Muscle of leg (tissue), 3 donors: ENCODE measurements at regions not wholly inside any gene's neighbourhood (a gene's known extent, or its start where the extent isn't known, plus 50 kb on each side); places are given as distances from the start of the nearest gene placed in this dataset.

Experiments
- DNase-seq: peaks from one replicate; pipeline ENCODE4 v3.0.0; 2013
- H3K27ac ChIP-seq: one replicate; pipeline ENCODE4 v1.5.1; 2013; ENCODE audit warnings: mild to moderate bottlenecking, low read length, control low read depth
- H3K27me3 ChIP-seq: one replicate; pipeline ENCODE4 v1.6.1; 2013; ENCODE audit warnings: low read length; ENCODE audit not compliant: control insufficient read depth, insufficient read depth
- H3K36me3 ChIP-seq: one replicate; pipeline ENCODE4 v1.6.1; 2013; ENCODE audit warnings: low read length; ENCODE audit not compliant: control insufficient read depth, insufficient read depth
- H3K4me1 ChIP-seq: one replicate; pipeline ENCODE4 v1.6.1; 2013; ENCODE audit warnings: low read length; ENCODE audit not compliant: control insufficient read depth, insufficient read depth
- H3K4me3 ChIP-seq: one replicate; pipeline ENCODE4 v1.5.1; 2013; ENCODE audit warnings: low read length, control low read depth
- H3K9me3 ChIP-seq: replicated peaks from 2 replicates; pipeline ENCODE4 v1.6.1; 2013; ENCODE audit warnings: low read depth, low read length; ENCODE audit not compliant: control insufficient read depth
- WGBS: methylation state at CpG from one replicate; pipeline ENCODE4 v1.1.5; 2013; ENCODE audit warnings: missing lambda C conversion rate; ENCODE audit not compliant: insufficient coverage; 5-methylcytosine and 5-hydroxymethylcytosine counted together

GRCh38 chr6:113292646-113293422, 564.3 kb upstream of the MARCKS start:
- Histone ChIP-seq H3K4me3 (no peak overlapping the region), H3K9me3 (no peaks in the 10 kb centered on the region), H3K4me1 (no peaks in the 10 kb centered on the region), H3K36me3 (no peaks in the 10 kb centered on the region), H3K27ac (peak overlapping the region; percentile 87), H3K27me3 (no peaks in the 10 kb centered on the region)
- WGBS: no CpG with 5 or more reads among the region's 3 CpGs
- peak; percentile 96 for DNase-seq

GRCh38 chr6:113293423-113293740, 563.8 kb upstream of the MARCKS start:
- Histone ChIP-seq H3K27ac (peak overlapping the region; percentile 87), H3K27me3 (no peaks in the 10 kb centered on the region), H3K4me1 (no peaks in the 10 kb centered on the region), H3K4me3 (no peak overlapping the region), H3K9me3 (no peaks in the 10 kb centered on the region), H3K36me3 (no peaks in the 10 kb centered on the region)
- DNase-seq: peak; percentile 85

DNA sequence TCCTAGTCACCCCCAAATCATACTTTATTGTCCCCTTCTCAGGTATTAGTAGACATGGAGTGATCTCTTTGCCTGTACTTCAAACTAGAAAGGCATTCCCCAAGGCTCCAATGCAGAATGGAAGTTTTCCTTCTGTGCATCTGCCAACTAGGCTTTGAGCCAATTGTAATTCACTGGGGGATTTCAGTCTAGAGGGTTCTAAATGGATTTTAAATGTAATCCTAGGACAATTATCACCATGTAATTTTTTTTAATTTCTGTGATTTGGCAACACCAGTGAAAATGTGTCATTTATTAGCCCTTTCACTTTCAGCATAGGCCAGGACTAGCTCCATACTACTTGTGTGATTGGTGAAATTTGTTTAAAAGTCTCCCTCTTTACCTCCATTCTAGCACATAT, 557.6 kb upstream of the MARCKS start:
- Histone ChIP-seq H3K4me3 (no peak overlapping the region), H3K27ac (no peak overlapping the region), H3K36me3 (no peaks in the 10 kb centered on the region), H3K4me1 (no peaks in the 10 kb centered on the region), H3K9me3 (no peaks in the 10 kb centered on the region), H3K27me3 (no peaks in the 10 kb centered on the region)
- DNase-seq: peak; percentile 32

- Histone ChIP-seq H3K27me3 (no peaks in the 10 kb centered on the region), H3K4me3 (no peak overlapping the region), H3K27ac (no peak overlapping the region), H3K9me3 (no peaks in the 10 kb centered on the region), H3K4me1 (no peaks in the 10 kb centered on the region), H3K36me3 (no peaks in the 10 kb centered on the region)
- no peak for DNase-seq
These were observed 555.5 kb upstream of the MARCKS start for GRCh38 chr6:113301651-113302050.

DNA sequence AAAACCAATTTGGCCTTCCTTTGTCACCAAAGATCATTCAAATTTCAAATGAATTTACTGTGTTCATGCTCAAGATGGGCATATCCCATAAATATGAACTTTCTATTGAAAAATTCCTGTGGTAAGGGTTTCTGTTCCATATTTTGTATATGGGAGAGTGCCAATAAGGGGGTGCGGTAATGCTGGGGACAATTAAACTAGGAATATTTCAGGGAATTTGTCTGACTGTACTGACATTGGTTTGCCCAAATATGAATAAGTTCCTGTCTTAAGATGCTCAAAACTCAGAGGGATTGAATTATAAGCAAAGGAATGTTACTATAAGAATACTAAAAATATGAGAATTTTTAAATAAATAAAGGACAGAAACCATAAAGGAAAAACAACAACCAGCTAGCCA, 553.0 kb upstream of the MARCKS start:
- H3K9me3 ChIP-seq: no peaks in the 10 kb centered on the region
- DNase-seq: no peak
- no CpG with 5 or more reads among the region's 1 CpG for WGBS

DNA sequence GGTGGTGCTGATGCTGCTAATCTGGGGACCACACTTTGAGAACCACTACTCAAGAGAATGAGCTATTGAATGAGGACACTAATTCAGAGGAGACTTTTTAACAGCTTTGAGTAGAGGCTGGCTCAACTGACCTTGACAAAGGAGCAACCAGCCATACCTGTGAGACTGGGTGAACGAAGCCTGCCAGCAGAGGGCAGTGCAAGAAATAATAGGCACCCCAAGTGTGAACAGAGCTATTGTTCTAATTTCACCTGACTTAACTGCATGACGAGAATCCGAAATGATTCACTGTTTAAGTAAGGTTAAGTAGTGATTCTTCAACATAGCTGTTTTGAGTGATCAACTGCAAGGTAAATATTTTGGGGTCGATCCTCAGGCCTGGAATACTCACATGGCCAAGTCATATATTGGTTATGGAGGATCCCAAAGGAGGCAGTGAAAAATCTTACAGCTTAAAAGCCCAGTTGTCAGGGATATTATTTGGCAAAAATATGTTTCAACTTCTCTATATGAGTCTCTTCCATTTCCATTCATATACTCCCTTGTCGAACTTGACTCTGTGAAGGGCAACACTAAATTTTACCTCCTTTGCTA, 550.5 kb upstream of the MARCKS start:
- Histone ChIP-seq H3K4me3 (no peak overlapping the region), H3K36me3 (no peaks in the 10 kb centered on the region), H3K27me3 (no peaks in the 10 kb centered on the region), H3K4me1 (no peaks in the 10 kb centered on the region), H3K27ac (no peak overlapping the region), H3K9me3 (no peaks in the 10 kb centered on the region)
- 56% methylated on average over 4 of the region's 5 CpGs for WGBS
- peak; percentile 16 for DNase-seq

More for the DNA sequence above, 553.0 kb upstream of the MARCKS start:
- H3K27ac ChIP-seq: no peak overlapping the region
- H3K27me3 ChIP-seq: no peaks in the 10 kb centered on the region
- H3K4me3 ChIP-seq: no peak overlapping the region
- no peaks in the 10 kb centered on the region for H3K36me3 ChIP-seq
- no peaks in the 10 kb centered on the region for H3K4me1 ChIP-seq

DNA sequence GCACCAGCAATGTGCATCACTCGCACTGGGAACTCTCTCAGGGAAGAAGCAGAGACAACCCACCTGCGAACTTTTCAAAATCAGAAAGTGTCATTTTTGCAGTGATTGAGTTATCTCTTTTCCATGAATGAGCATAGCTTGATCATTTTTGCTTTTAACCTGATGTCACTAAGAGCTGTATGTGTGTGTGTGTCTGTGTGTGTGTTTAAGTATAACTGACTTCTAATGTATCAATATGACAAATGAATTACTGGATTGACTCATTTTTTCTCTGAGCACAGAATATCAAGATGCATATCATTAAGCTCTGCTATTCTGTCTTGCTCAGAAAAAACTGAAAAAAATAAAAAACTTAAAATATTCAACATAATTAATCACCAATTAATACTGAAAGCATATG, 548.9 kb upstream of the MARCKS start:
- no peaks in the 10 kb centered on the region for H3K4me1 ChIP-seq
- H3K36me3 ChIP-seq: no peaks in the 10 kb centered on the region
- no CpG with 5 or more reads among the region's 2 CpGs for WGBS
- DNase-seq: no peak
- no peaks in the 10 kb centered on the region for H3K27me3 ChIP-seq
- no peaks in the 10 kb centered on the region for H3K9me3 ChIP-seq
- no peak overlapping the region for H3K27ac ChIP-seq
- no peak overlapping the region for H3K4me3 ChIP-seq

- H3K4me1 ChIP-seq: peaks cover 12% of the 10 kb centered on the region
- WGBS: no CpG with 5 or more reads among the region's 1 CpG
- H3K9me3 ChIP-seq: no peaks in the 10 kb centered on the region
- DNase-seq: peak; percentile 22
- H3K36me3 ChIP-seq: no peaks in the 10 kb centered on the region
- no peak overlapping the region for H3K27ac ChIP-seq
- H3K4me3 ChIP-seq: no peak overlapping the region
- H3K27me3 ChIP-seq: no peaks in the 10 kb centered on the region
These were observed 543.3 kb upstream of the MARCKS start for GRCh38 chr6:113313841-113314240.

- Histone ChIP-seq H3K36me3 (no peaks in the 10 kb centered on the region), H3K9me3 (no peaks in the 10 kb centered on the region), H3K4me1 (peaks cover 12% of the 10 kb centered on the region), H3K27me3 (no peaks in the 10 kb centered on the region), H3K27ac (peak overlapping the region; percentile 1), H3K4me3 (no peak overlapping the region)
- DNase-seq: peak; percentile 89
- no CpG with 5 or more reads among the region's 1 CpG for WGBS
These were observed 542.0 kb upstream of the MARCKS start for GRCh38 chr6:113315165-113315564.

DNA sequence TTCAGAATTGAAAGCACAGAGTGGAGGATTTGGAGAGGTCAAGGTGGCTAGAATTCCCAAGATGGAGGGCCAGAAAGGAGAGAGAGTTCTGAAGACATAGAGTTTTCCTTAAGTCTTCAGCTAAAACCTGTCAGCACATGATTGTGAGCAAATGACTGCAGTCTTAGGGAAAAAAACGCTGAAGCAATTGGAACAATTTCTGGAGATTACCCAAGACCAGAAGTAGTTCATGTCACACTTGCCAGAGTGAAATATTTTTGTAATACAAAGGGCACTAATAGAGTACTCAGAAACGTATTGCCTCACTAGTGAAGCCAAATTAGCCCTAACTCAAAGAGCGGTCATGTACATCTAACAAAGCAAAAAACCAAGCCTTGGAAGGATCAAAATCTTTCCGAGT, 541.3 kb upstream of the MARCKS start:
- no CpG with 5 or more reads among the region's 4 CpGs for WGBS
- Histone ChIP-seq H3K27me3 (no peaks in the 10 kb centered on the region), H3K4me1 (peaks cover 12% of the 10 kb centered on the region), H3K4me3 (no peak overlapping the region), H3K36me3 (no peaks in the 10 kb centered on the region), H3K9me3 (no peaks in the 10 kb centered on the region), H3K27ac (peak overlapping the region; percentile 1)
- peak; percentile 60 for DNase-seq

- Histone ChIP-seq H3K9me3 (no peaks in the 10 kb centered on the region), H3K27me3 (no peaks in the 10 kb centered on the region), H3K4me3 (no peak overlapping the region), H3K27ac (no peak overlapping the region), H3K4me1 (peaks cover 12% of the 10 kb centered on the region), H3K36me3 (no peaks in the 10 kb centered on the region)
- WGBS: 80% methylated on average over 1 of the region's 2 CpGs
- no peak for DNase-seq
These were observed 539.7 kb upstream of the MARCKS start for GRCh38 chr6:113317442-113317841.
